HG03460 (cell line): ENCODE measurements at regions not wholly inside any gene's neighbourhood (a gene's known extent, or its start where the extent isn't known, plus 50 kb on each side); places are given as distances from the start of the nearest gene placed in this dataset.
A peak's percentile ranks its signal among the peaks of the same experiment; 100 is the strongest.

Experiments
- ATAC-seq: cut with Tn5 transposase; IDR thresholded peaks from one replicate; pipeline ENCODE4 v1.9.1; 2021; ENCODE audit not compliant: unreplicated experiment

GRCh38 chr9:81214975-81215374 lies 474.4 kb downstream of the TLE1 start:
- ATAC-seq = no peak

GRCh38 chr9:81213456-81213855 lies 475.9 kb downstream of the TLE1 start:
- ATAC-seq = no peak

GRCh38 chr9:81211741-81212140 lies 477.6 kb downstream of the TLE1 start:
- ATAC-seq = no peak

- ATAC-seq = no peak
These were observed 481.7 kb downstream of the TLE1 start for GRCh38 chr9:81207651-81208050.

GRCh38 chr9:81202292-81202691 lies 487.1 kb downstream of the TLE1 start:
- no peak for ATAC-seq

- no peak for ATAC-seq
These were observed 494.1 kb downstream of the TLE1 start for GRCh38 chr9:81195206-81195605.

- no peak for ATAC-seq
These were observed 495.7 kb downstream of the TLE1 start for GRCh38 chr9:81193362-81194339.

GRCh38 chr9:81191222-81191621 lies 498.1 kb downstream of the TLE1 start:
- no peak for ATAC-seq

- no peak for ATAC-seq
These were observed 498.7 kb downstream of the TLE1 start for GRCh38 chr9:81190659-81191058.

GRCh38 chr9:81183761-81184160 lies 505.6 kb downstream of the TLE1 start:
- no peak for ATAC-seq

- peak; percentile 79 for ATAC-seq
These were observed 506.9 kb downstream of the TLE1 start for GRCh38 chr9:81182431-81182830.

GRCh38 chr9:81174023-81174422 lies 515.3 kb downstream of the TLE1 start:
- ATAC-seq = no peak

GRCh38 chr9:81171689-81172088 lies 517.7 kb downstream of the TLE1 start:
- no peak for ATAC-seq

GRCh38 chr9:81162361-81162760 lies 527.0 kb downstream of the TLE1 start:
- ATAC-seq = no peak

GRCh38 chr9:81156381-81156780 lies 533.0 kb downstream of the TLE1 start:
- no peak for ATAC-seq

GRCh38 chr9:81150016-81150625 lies 539.2 kb downstream of the TLE1 start:
- ATAC-seq = no peak

GRCh38 chr9:81146684-81147337 lies 542.5 kb downstream of the TLE1 start:
- no peak for ATAC-seq

- no peak for ATAC-seq
These were observed 543.1 kb downstream of the TLE1 start for GRCh38 chr9:81146241-81146640.

- ATAC-seq = no peak
These were observed 543.9 kb downstream of the TLE1 start for GRCh38 chr9:81145331-81145963.

- ATAC-seq = no peak
These were observed 547.4 kb downstream of the TLE1 start for GRCh38 chr9:81141961-81142360.

- ATAC-seq = no peak
These were observed 551.3 kb downstream of the TLE1 start for GRCh38 chr9:81137976-81138568.
